ENCODE measurements at regions not wholly inside any gene's neighbourhood (a gene's known extent, or its start where the extent isn't known, plus 50 kb on each side); places are given as distances from the start of the nearest gene placed in this dataset.

GRCh38 chr1:3976821-3977220 lies 76.7 kb upstream of the C1orf174 start:
- Histone ChIP-seq H3K27ac (ENCODE audit: low read depth in 2 of 2, low read length in 2 of 2) (no peak overlapping the region), H3K4me3 (ENCODE audit: low read length in 2 of 2) (no peak overlapping the region), H3K4me1 (ENCODE audit: control insufficient read depth in 2 of 2, insufficient read depth in 2 of 2, low read length in 2 of 2) (no peaks in the 10 kb centered on the region), H3K9ac (ENCODE audit: low read depth in 1 of 2, low read length in 2 of 2) (no peak overlapping the region), H3K36me3 (ENCODE audit: control insufficient read depth in 2 of 2, insufficient read depth in 2 of 2, low read length in 2 of 2) (no peaks in the 10 kb centered on the region), H3K9me3 (ENCODE audit: control insufficient read depth in 2 of 2, low read length in 2 of 2) (no peaks in the 10 kb centered on the region), H3K27me3 (ENCODE audit: control insufficient read depth in 2 of 2, insufficient read depth in 2 of 2, low read length in 2 of 2) (no peaks in the 10 kb centered on the region)

- no peak overlapping the region for H3K27ac ChIP-seq (ENCODE audit: low read depth in 2 of 2, low read length in 2 of 2)
- H3K4me3 ChIP-seq (ENCODE audit: low read length in 2 of 2) = no peak overlapping the region
- no peaks in the 10 kb centered on the region for H3K36me3 ChIP-seq (ENCODE audit: control insufficient read depth in 2 of 2, insufficient read depth in 2 of 2, low read length in 2 of 2)
- H3K9ac ChIP-seq (ENCODE audit: low read depth in 1 of 2, low read length in 2 of 2) = no peak overlapping the region
- H3K9me3 ChIP-seq (ENCODE audit: control insufficient read depth in 2 of 2, low read length in 2 of 2) = no peaks in the 10 kb centered on the region
- H3K4me1 ChIP-seq (ENCODE audit: control insufficient read depth in 2 of 2, insufficient read depth in 2 of 2, low read length in 2 of 2) = no peaks in the 10 kb centered on the region
- H3K27me3 ChIP-seq (ENCODE audit: control insufficient read depth in 2 of 2, insufficient read depth in 2 of 2, low read length in 2 of 2) = no peaks in the 10 kb centered on the region
Observed at GRCh38 chr1:3978196-3978989, 78.3 kb upstream of the C1orf174 start.

- H3K4me3 ChIP-seq (ENCODE audit: low read length in 2 of 2) = no peak overlapping the region
- no peaks in the 10 kb centered on the region for H3K4me1 ChIP-seq (ENCODE audit: control insufficient read depth in 2 of 2, insufficient read depth in 2 of 2, low read length in 2 of 2)
- H3K27me3 ChIP-seq (ENCODE audit: control insufficient read depth in 2 of 2, insufficient read depth in 2 of 2, low read length in 2 of 2) = no peaks in the 10 kb centered on the region
- H3K9ac ChIP-seq (ENCODE audit: low read depth in 1 of 2, low read length in 2 of 2) = no peak overlapping the region
- H3K9me3 ChIP-seq (ENCODE audit: control insufficient read depth in 2 of 2, low read length in 2 of 2) = no peaks in the 10 kb centered on the region
- no peaks in the 10 kb centered on the region for H3K36me3 ChIP-seq (ENCODE audit: control insufficient read depth in 2 of 2, insufficient read depth in 2 of 2, low read length in 2 of 2)
- no peak overlapping the region for H3K27ac ChIP-seq (ENCODE audit: low read depth in 2 of 2, low read length in 2 of 2)
Observed at GRCh38 chr1:3978990-3979325, 78.9 kb upstream of the C1orf174 start.

- H3K4me3 ChIP-seq (ENCODE audit: low read length in 2 of 2) = no peak overlapping the region
- no peaks in the 10 kb centered on the region for H3K4me1 ChIP-seq (ENCODE audit: control insufficient read depth in 2 of 2, insufficient read depth in 2 of 2, low read length in 2 of 2)
- no peaks in the 10 kb centered on the region for H3K9me3 ChIP-seq (ENCODE audit: control insufficient read depth in 2 of 2, low read length in 2 of 2)
- no peak overlapping the region for H3K27ac ChIP-seq (ENCODE audit: low read depth in 2 of 2, low read length in 2 of 2)
- no peak overlapping the region for H3K9ac ChIP-seq (ENCODE audit: low read depth in 1 of 2, low read length in 2 of 2)
- no peaks in the 10 kb centered on the region for H3K27me3 ChIP-seq (ENCODE audit: control insufficient read depth in 2 of 2, insufficient read depth in 2 of 2, low read length in 2 of 2)
- H3K36me3 ChIP-seq (ENCODE audit: control insufficient read depth in 2 of 2, insufficient read depth in 2 of 2, low read length in 2 of 2) = no peaks in the 10 kb centered on the region
Observed at GRCh38 chr1:3981261-3981660, 81.2 kb upstream of the C1orf174 start.

- H3K4me3 ChIP-seq (ENCODE audit: low read length in 2 of 2) = no peak overlapping the region
- H3K9ac ChIP-seq (ENCODE audit: low read depth in 1 of 2, low read length in 2 of 2) = no peak overlapping the region
- H3K9me3 ChIP-seq (ENCODE audit: control insufficient read depth in 2 of 2, low read length in 2 of 2) = no peaks in the 10 kb centered on the region
- no peaks in the 10 kb centered on the region for H3K36me3 ChIP-seq (ENCODE audit: control insufficient read depth in 2 of 2, insufficient read depth in 2 of 2, low read length in 2 of 2)
- H3K4me1 ChIP-seq (ENCODE audit: control insufficient read depth in 2 of 2, insufficient read depth in 2 of 2, low read length in 2 of 2) = no peaks in the 10 kb centered on the region
- no peak overlapping the region for H3K27ac ChIP-seq (ENCODE audit: low read depth in 2 of 2, low read length in 2 of 2)
- H3K27me3 ChIP-seq (ENCODE audit: control insufficient read depth in 2 of 2, insufficient read depth in 2 of 2, low read length in 2 of 2) = no peaks in the 10 kb centered on the region
Observed at GRCh38 chr1:3981746-3982505, 81.9 kb upstream of the C1orf174 start.

GRCh38 chr1:3983181-3983580 lies 83.1 kb upstream of the C1orf174 start:
- Histone ChIP-seq H3K4me3 (ENCODE audit: low read length in 2 of 2) (no peak overlapping the region), H3K27ac (ENCODE audit: low read depth in 2 of 2, low read length in 2 of 2) (no peak overlapping the region), H3K27me3 (ENCODE audit: control insufficient read depth in 2 of 2, insufficient read depth in 2 of 2, low read length in 2 of 2) (peaks cover 0 to 2% of the 10 kb centered on the region in 2 donors), H3K9me3 (ENCODE audit: control insufficient read depth in 2 of 2, low read length in 2 of 2) (no peaks in the 10 kb centered on the region), H3K4me1 (ENCODE audit: control insufficient read depth in 2 of 2, insufficient read depth in 2 of 2, low read length in 2 of 2) (no peaks in the 10 kb centered on the region), H3K36me3 (ENCODE audit: control insufficient read depth in 2 of 2, insufficient read depth in 2 of 2, low read length in 2 of 2) (no peaks in the 10 kb centered on the region), H3K9ac (ENCODE audit: low read depth in 1 of 2, low read length in 2 of 2) (no peak overlapping the region)

- Histone ChIP-seq H3K4me3 (ENCODE audit: low read length in 2 of 2) (no peak overlapping the region), H3K9ac (ENCODE audit: low read depth in 1 of 2, low read length in 2 of 2) (no peak overlapping the region), H3K9me3 (ENCODE audit: control insufficient read depth in 2 of 2, low read length in 2 of 2) (no peaks in the 10 kb centered on the region), H3K36me3 (ENCODE audit: control insufficient read depth in 2 of 2, insufficient read depth in 2 of 2, low read length in 2 of 2) (no peaks in the 10 kb centered on the region), H3K27me3 (ENCODE audit: control insufficient read depth in 2 of 2, insufficient read depth in 2 of 2, low read length in 2 of 2) (peaks cover 0 to 2% of the 10 kb centered on the region in 2 donors), H3K27ac (ENCODE audit: low read depth in 2 of 2, low read length in 2 of 2) (no peak overlapping the region), H3K4me1 (ENCODE audit: control insufficient read depth in 2 of 2, insufficient read depth in 2 of 2, low read length in 2 of 2) (no peaks in the 10 kb centered on the region)
Observed at GRCh38 chr1:3984586-3984985, 84.5 kb upstream of the C1orf174 start.

- H3K9me3 ChIP-seq (ENCODE audit: control insufficient read depth in 2 of 2, low read length in 2 of 2) = no peaks in the 10 kb centered on the region
- H3K4me1 ChIP-seq (ENCODE audit: control insufficient read depth in 2 of 2, insufficient read depth in 2 of 2, low read length in 2 of 2) = no peaks in the 10 kb centered on the region
- peaks cover 0 to 2% of the 10 kb centered on the region in 2 donors for H3K27me3 ChIP-seq (ENCODE audit: control insufficient read depth in 2 of 2, insufficient read depth in 2 of 2, low read length in 2 of 2)
- H3K4me3 ChIP-seq (ENCODE audit: low read length in 2 of 2) = no peak overlapping the region
- no peak overlapping the region for H3K9ac ChIP-seq (ENCODE audit: low read depth in 1 of 2, low read length in 2 of 2)
- H3K27ac ChIP-seq (ENCODE audit: low read depth in 2 of 2, low read length in 2 of 2) = no peak overlapping the region
- H3K36me3 ChIP-seq (ENCODE audit: control insufficient read depth in 2 of 2, insufficient read depth in 2 of 2, low read length in 2 of 2) = no peaks in the 10 kb centered on the region
Observed at GRCh38 chr1:3986686-3987218, 86.7 kb upstream of the C1orf174 start.

- H3K4me3 ChIP-seq (ENCODE audit: low read length in 2 of 2) = no peak overlapping the region
- no peak overlapping the region for H3K27ac ChIP-seq (ENCODE audit: low read depth in 2 of 2, low read length in 2 of 2)
- no peak overlapping the region for H3K9ac ChIP-seq (ENCODE audit: low read depth in 1 of 2, low read length in 2 of 2)
- no peaks in the 10 kb centered on the region for H3K36me3 ChIP-seq (ENCODE audit: control insufficient read depth in 2 of 2, insufficient read depth in 2 of 2, low read length in 2 of 2)
- peaks cover 0 to 2% of the 10 kb centered on the region in 2 donors for H3K27me3 ChIP-seq (ENCODE audit: control insufficient read depth in 2 of 2, insufficient read depth in 2 of 2, low read length in 2 of 2)
- H3K4me1 ChIP-seq (ENCODE audit: control insufficient read depth in 2 of 2, insufficient read depth in 2 of 2, low read length in 2 of 2) = no peaks in the 10 kb centered on the region
- no peaks in the 10 kb centered on the region for H3K9me3 ChIP-seq (ENCODE audit: control insufficient read depth in 2 of 2, low read length in 2 of 2)
Observed at GRCh38 chr1:3987669-3988235, 87.7 kb upstream of the C1orf174 start.

- Histone ChIP-seq H3K4me1 (ENCODE audit: control insufficient read depth in 2 of 2, insufficient read depth in 2 of 2, low read length in 2 of 2) (no peaks in the 10 kb centered on the region), H3K27me3 (ENCODE audit: control insufficient read depth in 2 of 2, insufficient read depth in 2 of 2, low read length in 2 of 2) (peaks cover 0 to 2% of the 10 kb centered on the region in 2 donors), H3K4me3 (ENCODE audit: low read length in 2 of 2) (no peak overlapping the region), H3K9me3 (ENCODE audit: control insufficient read depth in 2 of 2, low read length in 2 of 2) (no peaks in the 10 kb centered on the region), H3K9ac (ENCODE audit: low read depth in 1 of 2, low read length in 2 of 2) (no peak overlapping the region), H3K36me3 (ENCODE audit: control insufficient read depth in 2 of 2, insufficient read depth in 2 of 2, low read length in 2 of 2) (no peaks in the 10 kb centered on the region), H3K27ac (ENCODE audit: low read depth in 2 of 2, low read length in 2 of 2) (no peak overlapping the region)
Observed at GRCh38 chr1:3988431-3988830, 88.4 kb upstream of the C1orf174 start.
